ENCODE measurements at regions not wholly inside any gene's neighbourhood (a gene's known extent, or its start where the extent isn't known, plus 50 kb on each side); places are given as distances from the start of the nearest gene placed in this dataset.
A peak's percentile ranks its signal among the peaks of the same experiment; 100 is the strongest.

DNA sequence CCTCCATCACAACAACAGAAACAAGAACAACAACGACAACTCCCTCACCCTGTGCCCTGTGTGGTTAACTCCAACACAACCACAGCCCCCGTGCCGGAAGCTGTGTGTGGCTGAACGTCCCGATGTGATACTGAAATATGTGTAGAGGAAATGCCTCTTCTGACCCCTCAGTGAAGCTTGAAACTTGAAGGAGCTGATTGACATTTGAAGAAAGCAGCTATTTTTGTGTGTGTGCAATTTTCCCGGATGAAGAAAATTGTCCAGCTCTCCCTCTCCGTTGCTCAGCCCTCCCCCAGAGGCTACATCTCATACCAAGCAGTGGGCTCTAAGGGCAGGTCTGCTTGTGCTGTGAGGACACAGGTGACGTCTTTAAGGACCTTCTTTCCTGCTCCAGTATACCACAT lies 173.8 kb downstream of the ICOS start:
- DNase-seq: peak; percentile 1

DNA sequence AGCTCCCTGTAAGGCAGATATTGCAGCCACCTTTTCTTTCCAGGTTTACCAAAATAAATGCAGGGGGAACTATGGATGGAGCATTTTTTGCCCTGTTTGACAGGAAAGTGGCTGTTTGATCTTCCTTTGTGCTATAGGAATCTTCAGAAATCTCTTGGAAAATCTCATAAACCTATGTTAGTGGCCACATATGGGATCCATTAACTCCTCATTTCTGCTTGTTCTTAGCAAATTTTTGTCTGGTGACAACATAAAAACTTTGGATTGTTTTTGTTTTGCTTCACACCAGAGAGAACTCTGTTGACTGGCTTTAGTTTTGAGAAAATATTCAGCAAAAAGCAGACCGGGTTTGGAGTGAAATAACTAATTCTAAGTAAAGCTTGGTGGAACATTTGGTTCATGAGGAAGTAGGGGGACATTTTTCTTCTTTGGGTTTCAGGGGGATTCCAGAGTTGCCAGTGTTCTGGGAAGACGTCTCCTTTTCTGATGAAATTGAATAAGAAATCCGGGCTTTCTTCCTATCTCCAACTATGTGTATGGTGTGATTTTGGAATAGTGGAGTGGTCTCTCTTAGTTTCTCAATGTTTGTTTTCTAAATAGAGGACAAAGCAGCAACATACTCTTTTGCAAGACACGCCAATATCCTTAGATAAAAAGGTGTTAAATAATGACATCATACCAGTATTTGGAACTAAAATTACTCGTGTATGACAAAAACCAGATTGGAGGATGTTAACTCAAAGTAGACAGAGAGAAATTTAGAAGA lies 174.4 kb downstream of the ICOS start:
- no peak for DNase-seq

DNA sequence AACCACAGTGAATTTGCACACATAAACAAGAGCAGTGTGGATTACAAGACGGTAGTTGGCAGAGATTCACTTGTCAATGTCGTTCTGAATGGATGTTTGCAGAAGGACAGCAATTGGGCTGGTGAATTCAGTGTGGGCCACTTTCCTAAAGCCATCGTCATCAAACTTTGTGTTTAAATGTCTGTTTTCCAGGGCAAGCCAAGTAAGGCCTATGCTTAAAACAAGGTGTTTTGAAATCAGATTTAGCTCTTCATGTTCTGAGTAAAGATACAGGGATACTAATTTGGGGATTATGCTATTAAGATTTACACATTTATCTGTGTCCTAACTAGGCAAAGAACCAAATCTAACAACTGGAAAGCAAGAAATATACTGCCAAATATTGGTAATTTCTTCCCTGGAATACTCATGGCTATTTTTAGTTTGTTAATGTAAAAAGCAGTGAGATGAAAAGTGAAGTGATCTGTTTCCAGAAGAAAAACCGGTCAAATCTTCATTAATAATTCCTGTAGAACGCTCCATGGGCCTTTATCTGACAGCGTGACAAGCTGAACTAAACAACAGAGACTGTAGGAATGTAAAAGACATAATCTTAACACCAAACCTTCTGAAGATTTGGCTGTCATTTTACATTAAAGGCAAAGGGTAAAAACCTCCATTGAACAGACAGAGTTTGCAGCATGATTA lies 175.7 kb downstream of the ICOS start:
- no peak for DNase-seq

GRCh38 chr2:204114295-204115136 lies 178.0 kb downstream of the ICOS start:
- no peak for DNase-seq

DNA sequence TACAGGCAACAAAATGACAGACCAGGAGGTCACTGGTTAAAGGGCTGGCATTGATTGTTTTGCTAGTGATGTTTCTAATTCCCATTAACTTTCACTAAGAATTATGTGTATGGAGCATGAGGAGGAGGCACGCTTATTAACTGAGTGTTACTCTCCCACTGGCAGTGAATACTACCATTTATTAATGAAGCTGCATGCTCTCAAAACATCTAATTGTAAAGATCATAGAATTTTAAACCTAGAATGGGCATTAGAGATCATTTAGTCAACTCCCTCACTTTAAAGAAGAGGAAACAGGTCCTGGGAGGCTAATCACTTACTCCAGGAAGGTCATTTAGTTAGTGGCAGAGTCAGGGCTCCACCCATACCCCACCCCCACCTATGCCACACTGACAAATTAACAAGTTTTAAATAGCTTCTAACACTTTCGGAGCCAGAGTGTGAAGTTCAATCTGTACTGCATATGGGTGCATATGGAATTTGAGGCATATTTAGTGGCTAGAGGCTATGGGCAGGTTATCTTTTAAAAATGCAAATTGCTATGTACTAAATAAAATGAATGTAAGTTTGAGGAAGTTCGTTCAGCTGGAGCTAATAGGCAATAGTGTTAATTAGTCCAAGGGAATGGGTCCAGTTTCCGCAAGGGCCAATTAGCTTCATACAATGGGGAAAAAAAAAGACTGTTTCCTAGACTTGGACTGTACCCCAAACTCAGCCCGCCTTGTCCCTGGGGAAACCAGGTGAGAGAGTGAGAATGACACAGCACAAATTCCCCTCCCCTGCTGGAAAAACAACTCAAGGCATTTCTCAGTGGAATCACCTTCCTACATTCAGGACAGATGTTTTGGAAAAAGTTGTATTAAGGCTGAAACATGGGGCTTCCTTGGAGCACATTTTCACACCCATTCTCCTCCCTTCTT lies 178.8 kb downstream of the ICOS start:
- DNase-seq: no peak

- DNase-seq: no peak
Measured at GRCh38 chr2:204116159-204116792, 179.7 kb downstream of the ICOS start.

GRCh38 chr2:204122425-204122824 lies 185.9 kb downstream of the ICOS start:
- no peak for DNase-seq

- DNase-seq: no peak
Measured at GRCh38 chr2:204124140-204124750, 187.7 kb downstream of the ICOS start.

DNA sequence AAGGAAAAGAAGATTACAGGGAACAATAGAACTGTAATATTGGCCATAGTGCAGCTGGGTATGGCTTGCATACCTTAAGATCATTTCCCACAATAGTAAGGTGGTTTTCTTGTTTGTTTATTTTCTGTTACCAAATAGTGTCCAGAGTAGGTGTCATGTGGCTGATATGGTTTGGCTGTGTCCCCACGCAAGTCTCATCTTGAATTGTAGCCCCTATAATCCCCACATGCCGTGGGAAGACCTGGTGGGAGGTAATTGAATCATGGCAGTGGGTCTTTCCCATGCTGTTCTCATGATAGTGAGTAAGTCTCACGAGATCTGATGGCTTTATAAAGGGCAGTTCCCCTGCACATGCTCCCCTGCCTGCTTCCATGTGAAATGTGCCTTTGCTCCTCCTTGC lies 190.1 kb downstream of the ICOS start:
- DNase-seq: no peak

DNA sequence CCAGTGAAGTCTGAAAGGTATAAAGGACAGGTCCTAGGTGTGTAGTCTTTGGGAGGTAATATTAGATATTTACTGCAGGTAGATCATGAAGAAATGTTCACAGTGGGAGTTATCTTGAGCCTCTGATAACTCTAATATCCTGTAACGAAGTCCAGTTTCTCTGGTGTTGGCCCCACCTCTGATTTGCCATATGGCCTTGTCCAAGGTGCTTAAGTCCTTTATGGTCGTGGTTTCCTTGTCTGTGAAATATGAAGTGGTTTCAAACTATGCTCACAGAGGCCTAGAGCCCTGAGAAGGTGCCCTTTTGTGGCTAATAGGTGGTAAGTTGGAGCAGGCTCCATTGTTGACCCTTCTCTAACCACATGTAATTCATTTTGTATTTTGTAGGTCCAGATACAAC lies 190.7 kb downstream of the ICOS start:
- no peak for DNase-seq

DNA sequence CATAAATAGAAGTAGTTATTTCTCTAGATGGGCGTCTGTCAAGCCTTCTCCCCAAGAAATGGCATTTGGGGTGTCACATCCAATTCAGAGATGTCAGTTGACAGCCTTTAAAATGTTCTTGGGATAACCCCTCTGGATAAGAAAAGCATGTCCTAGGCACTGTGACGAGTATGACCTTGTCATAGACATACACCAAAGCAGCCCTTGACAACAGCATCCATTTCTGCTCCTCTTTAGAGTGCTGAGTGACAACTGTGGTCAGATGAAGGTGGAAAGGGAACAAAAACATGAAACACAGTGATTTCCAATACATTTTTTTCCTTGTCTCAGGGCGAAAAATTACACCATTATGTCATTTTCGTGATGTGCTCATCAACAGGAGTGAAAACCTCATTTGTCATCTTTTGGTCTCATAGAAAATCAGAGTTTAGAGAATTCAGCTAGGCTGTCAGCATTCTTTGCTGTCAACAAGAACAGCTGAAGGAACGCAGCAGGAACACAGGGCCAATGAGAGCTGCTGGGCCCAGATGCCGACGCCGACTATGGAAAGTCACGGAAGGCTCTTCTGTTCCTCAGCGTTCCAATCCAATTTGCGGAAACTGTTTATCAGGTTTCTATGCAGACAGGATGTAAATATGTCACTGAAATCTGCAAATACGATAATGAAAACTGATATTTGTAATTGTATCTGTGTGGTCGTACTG lies 193.2 kb downstream of the ICOS start:
- no peak for DNase-seq

DNA sequence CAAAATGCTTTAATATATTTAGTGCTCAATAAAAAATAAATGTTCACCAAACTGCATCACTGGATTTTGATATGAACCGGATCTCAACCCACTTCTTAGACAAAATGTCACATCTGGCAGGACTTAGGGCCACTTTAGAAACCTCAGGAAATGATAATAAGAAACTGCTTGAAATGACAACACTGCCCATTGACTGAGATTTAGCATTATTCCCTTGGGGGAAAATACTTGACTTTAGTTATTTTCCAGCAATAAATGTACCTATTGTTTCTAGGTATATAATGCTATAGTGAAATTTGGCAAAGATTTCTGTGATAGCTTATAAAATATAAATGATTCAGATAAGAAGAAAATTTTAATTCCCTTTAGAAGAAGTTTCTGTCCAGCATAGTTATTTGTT lies 195.1 kb downstream of the ICOS start:
- DNase-seq: no peak

DNA sequence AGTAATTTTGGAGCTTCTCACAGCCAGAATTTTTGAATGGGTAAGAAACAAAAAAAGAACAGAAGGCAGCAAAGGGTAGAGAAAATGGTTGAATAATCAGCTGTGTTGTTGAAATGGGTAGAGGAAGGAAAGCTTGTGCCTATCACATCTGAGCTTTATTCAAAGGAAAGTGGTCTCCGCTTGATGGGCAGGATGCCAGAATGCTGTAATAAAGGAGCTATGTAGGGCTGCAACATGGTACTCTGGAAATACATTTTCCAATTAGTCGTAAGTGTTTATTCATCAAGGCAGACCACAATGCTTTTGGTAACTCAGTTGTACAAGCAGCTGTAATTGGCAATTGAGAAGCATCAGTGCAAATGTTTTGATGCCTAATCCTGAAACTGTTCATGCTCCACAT lies 196.9 kb downstream of the ICOS start:
- DNase-seq: no peak

DNA sequence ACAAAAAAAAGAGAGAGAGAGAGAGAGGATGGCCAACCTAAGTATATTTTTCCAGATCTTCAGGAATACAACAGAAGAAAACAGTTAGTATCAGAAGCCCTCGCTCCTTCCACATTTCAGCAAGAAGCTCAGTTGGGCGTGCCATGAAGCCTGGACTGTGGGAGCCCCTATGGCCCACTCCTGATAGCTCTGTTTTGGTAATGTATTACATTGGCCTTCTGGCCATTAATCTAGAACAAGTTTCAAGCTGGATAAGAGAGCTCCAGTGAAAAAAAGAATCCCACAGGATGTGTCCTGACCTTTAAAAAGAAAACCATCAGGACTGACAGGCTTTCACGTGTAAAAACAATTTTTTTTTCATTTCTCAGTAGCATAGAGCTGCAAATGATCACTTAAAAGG lies 197.9 kb downstream of the ICOS start:
- DNase-seq: no peak

DNA sequence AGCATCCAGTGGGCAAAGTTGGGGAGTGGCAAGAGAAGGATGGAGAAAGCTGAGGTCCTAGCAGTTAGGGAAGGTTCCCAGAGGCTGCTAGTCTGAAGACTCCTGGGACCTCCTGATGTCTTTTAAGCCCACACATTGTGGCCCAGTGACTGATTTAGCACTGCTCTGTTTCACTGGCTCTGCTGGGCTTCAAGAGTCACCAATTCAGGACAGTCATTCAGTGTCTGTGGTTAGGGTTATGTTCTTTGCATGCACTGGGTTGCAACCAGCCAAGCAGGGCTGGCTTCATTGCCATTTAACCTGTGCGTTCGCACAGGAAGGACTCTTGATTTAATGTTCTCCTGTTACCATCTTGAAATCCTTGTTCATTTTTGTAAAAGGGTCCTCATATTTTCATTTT lies 199.2 kb downstream of the ICOS start:
- DNase-seq: no peak

DNA sequence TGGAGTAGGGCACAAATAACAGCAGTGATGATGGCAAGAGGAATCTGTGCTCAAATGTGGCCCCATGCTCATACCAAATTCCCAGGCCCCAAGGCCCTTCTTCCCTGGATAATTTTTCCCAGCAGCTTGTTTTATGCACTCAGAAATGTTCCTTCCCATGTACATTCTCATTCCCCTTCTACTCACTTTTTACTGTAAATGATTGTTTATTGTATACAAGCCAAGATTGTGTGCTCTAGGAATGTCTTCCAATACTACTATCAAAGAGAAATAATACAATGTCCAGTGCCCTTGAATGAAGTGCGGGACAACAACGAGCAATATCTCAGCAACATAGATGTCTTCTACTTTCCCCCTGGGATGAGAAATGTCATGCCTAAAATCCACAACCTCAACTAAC lies 201.6 kb downstream of the ICOS start:
- DNase-seq: no peak

GRCh38 chr2:204140246-204140645 lies 203.7 kb downstream of the ICOS start:
- no peak for DNase-seq

GRCh38 chr2:204143216-204144014 lies 206.9 kb downstream of the ICOS start:
- no peak for DNase-seq

DNA sequence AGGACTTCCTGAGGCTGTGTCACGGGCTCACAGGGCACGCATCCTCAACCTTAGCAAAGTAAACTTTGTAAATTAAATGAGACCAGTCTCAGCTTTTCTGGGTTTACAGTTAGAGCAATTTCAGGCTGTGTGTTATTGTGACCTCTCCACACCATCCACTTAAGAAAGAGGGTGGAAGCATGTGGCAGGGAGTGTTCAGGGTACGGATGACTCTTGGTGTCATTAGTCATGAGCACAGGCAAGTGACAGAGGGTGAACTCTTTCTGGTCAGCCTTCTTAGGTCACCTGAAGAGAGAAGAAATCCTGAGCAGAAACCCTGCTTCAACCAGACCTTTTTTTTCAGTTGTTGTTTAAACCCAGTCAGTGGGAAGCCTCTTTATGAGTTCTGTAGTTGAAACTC lies 207.9 kb downstream of the ICOS start:
- no peak for DNase-seq

DNA sequence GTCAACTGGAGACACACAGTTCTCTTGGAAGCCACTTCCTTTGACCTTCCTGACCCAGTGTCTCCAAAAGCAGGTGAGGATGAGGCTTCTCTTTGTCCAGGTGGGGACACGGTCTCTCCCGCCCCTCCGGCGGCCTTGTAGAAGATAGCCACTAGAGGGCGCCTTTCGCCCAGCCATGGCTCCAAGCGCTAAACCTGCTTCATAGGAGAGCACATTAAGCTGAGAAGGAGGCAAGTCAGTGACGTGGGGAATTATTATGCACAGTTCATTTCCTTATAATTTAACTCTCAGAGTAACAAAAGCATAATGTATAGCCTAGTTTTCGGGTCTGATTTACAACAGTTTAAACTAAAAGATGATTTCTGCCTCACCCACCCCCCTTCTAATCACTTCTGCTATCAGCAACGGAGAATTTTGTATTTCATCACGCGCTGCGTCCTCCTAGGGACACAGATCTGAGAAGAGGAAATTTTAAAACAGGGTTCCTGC lies 208.7 kb downstream of the ICOS start:
- peak; percentile 61 for DNase-seq
